ENCODE measurements at regions not wholly inside any gene's neighbourhood (a gene's known extent, or its start where the extent isn't known, plus 50 kb on each side); places are given as distances from the start of the nearest gene placed in this dataset.

DNA sequence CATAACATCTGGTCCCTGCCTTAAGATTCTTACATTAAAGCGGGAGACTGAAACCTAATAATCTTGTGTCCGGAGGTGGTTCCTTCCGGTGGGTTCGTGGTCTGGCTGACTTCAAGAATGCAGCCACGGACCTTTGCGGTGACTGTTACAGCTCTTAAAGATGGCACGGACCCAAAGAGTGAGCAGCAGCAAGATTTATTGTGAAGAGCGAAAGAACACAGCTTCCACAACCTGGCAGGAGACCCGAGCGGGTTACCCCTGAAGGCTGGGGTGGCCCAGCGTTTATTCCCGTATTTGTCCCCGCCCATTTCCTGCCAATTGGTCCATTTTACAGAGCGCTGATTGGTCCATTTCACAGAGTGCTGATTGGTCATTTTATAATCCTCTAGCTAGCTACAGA, 122.3 kb upstream of the SIX2 start:
- Histone ChIP-seq H3K4me3 (replicated peaks; ENCODE audit: insufficient read depth, low read length) (no peak overlapping the region), H3K27ac (replicated peaks) (no peak overlapping the region), H3K27me3 (ENCODE audit: insufficient read depth, poor library complexity, severe bottlenecking) (no peaks in the 10 kb centered on the region)
- TF ChIP-seq GABPA (IDR thresholded peaks at IDR 0.05; ENCODE audit: low read depth) (no peak), SPI1 (IDR thresholded peaks at IDR 0.05; ENCODE audit: borderline replicate concordance, low read depth) (no peak), CTCF (IDR thresholded peaks at IDR 0.05; ENCODE audit: insufficient read depth, low read length) (no peak), POLR2AphosphoS5 (IDR thresholded peaks at IDR 0.05; ENCODE audit: low read depth) (no peak)
- TF ChIP-seq, protein P1, sequence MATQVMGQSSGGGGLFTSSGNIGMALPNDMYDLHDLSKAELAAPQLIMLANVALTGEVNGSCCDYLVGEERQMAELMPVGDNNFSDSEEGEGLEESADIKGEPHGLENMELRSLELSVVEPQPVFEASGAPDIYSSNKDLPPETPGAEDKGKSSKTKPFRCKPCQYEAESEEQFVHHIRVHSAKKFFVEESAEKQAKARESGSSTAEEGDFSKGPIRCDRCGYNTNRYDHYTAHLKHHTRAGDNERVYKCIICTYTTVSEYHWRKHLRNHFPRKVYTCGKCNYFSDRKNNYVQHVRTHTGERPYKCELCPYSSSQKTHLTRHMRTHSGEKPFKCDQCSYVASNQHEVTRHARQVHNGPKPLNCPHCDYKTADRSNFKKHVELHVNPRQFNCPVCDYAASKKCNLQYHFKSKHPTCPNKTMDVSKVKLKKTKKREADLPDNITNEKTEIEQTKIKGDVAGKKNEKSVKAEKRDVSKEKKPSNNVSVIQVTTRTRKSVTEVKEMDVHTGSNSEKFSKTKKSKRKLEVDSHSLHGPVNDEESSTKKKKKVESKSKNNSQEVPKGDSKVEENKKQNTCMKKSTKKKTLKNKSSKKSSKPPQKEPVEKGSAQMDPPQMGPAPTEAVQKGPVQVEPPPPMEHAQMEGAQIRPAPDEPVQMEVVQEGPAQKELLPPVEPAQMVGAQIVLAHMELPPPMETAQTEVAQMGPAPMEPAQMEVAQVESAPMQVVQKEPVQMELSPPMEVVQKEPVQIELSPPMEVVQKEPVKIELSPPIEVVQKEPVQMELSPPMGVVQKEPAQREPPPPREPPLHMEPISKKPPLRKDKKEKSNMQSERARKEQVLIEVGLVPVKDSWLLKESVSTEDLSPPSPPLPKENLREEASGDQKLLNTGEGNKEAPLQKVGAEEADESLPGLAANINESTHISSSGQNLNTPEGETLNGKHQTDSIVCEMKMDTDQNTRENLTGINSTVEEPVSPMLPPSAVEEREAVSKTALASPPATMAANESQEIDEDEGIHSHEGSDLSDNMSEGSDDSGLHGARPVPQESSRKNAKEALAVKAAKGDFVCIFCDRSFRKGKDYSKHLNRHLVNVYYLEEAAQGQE (IDR thresholded peaks at IDR 0.05; ENCODE audit: insufficient replicate concordance, low read depth), result no peak
- DNase-seq (ENCODE audit: low read depth in 1 of 2, low spot score in 1 of 2), result peak in 1 of 2 experiments; percentile 24

- Histone ChIP-seq H3K27ac (replicated peaks) (no peak overlapping the region), H3K4me3 (replicated peaks; ENCODE audit: insufficient read depth, low read length) (no peak overlapping the region), H3K27me3 (ENCODE audit: insufficient read depth, poor library complexity, severe bottlenecking) (no peaks in the 10 kb centered on the region)
- peak; percentile 13 to 84 for DNase-seq (ENCODE audit: low read depth in 1 of 2, low spot score in 1 of 2)
- TF ChIP-seq, protein P1 (IDR thresholded peaks at IDR 0.05; ENCODE audit: insufficient replicate concordance, low read depth), result no peak
- no peak for TF ChIP-seq GABPA (IDR thresholded peaks at IDR 0.05; ENCODE audit: low read depth)
- no peak for TF ChIP-seq POLR2AphosphoS5 (IDR thresholded peaks at IDR 0.05; ENCODE audit: low read depth)
- TF ChIP-seq SPI1 (IDR thresholded peaks at IDR 0.05; ENCODE audit: borderline replicate concordance, low read depth), result peak; percentile 16; the same call in 1 of the 2 replicates
- TF ChIP-seq CTCF (IDR thresholded peaks at IDR 0.05; ENCODE audit: insufficient read depth, low read length), result no peak
Observed at GRCh38 chr2:45130736-45131135, 121.5 kb upstream of the SIX2 start.

GRCh38 chr2:45128580-45128997, 119.3 kb upstream of the SIX2 start:
- no peak for TF ChIP-seq POLR2AphosphoS5 (IDR thresholded peaks at IDR 0.05; ENCODE audit: low read depth)
- no peak for TF ChIP-seq GABPA (IDR thresholded peaks at IDR 0.05; ENCODE audit: low read depth)
- TF ChIP-seq SPI1 (IDR thresholded peaks at IDR 0.05; ENCODE audit: borderline replicate concordance, low read depth), result no peak
- TF ChIP-seq, protein P1 (IDR thresholded peaks at IDR 0.05; ENCODE audit: insufficient replicate concordance, low read depth), result no peak
- no peak for TF ChIP-seq CTCF (IDR thresholded peaks at IDR 0.05; ENCODE audit: insufficient read depth, low read length)
- Histone ChIP-seq H3K27me3 (ENCODE audit: insufficient read depth, poor library complexity, severe bottlenecking) (no peaks in the 10 kb centered on the region), H3K27ac (replicated peaks) (no peak overlapping the region), H3K4me3 (replicated peaks; ENCODE audit: insufficient read depth, low read length) (no peak overlapping the region)
- DNase-seq (ENCODE audit: low read depth in 1 of 2, low spot score in 1 of 2), result peak in 1 of 2 experiments; percentile 12
